Neural cell (in vitro differentiated cells): ENCODE measurements at regions not wholly inside any gene's neighbourhood (a gene's known extent, or its start where the extent isn't known, plus 50 kb on each side); places are given as distances from the start of the nearest gene placed in this dataset.

Experiments
- H2AFZ ChIP-seq: fragments of 200-600, 300-800 bp; sonication (generic), shearing (Covaris generic); 2 replicates; pipeline ENCODE4 v1.6.0; 2014; ENCODE audit warnings: low read depth, mild to moderate bottlenecking, antibody characterized with exemption, low read length, moderate library complexity
- H3F3A ChIP-seq: fragments of 200-600 bp; shearing (Covaris generic); 2 replicates; pipeline ENCODE4 v1.6.1; 2016; ENCODE audit warnings: mild to moderate bottlenecking, moderate library complexity, mixed read lengths, antibody characterized with exemption, low read length; ENCODE audit not compliant: insufficient read depth, poor library complexity, severe bottlenecking
- H3K27ac ChIP-seq: fragments of 200-600, 300-800 bp; sonication (generic), shearing (Covaris generic); 2 replicates; pipeline ENCODE4 v1.5.1; 2014; ENCODE audit warnings: mild to moderate bottlenecking, low read length, moderate library complexity
- H3K27me3 ChIP-seq: fragments of 300-800, 200-600 bp; sonication (generic), shearing (Covaris generic); 2 replicates; pipeline ENCODE4 v1.6.0; 2014; ENCODE audit warnings: mild to moderate bottlenecking, low read depth, low read length, moderate library complexity; ENCODE audit not compliant: insufficient read depth
- H3K36me3 ChIP-seq: fragments of 300-800, 200-600 bp; sonication (generic), shearing (Covaris generic); 2 replicates; pipeline ENCODE4 v1.5.1; 2014; ENCODE audit warnings: mild to moderate bottlenecking, antibody characterized with exemption, low read length, moderate library complexity; ENCODE audit not compliant: insufficient read depth
- H3K4me2 ChIP-seq: fragments of 300-800, 200-600 bp; sonication (generic), shearing (Covaris generic); 2 replicates; pipeline ENCODE4 v1.6.0; 2014; ENCODE audit warnings: mild to moderate bottlenecking, low read length
- H3K4me3 ChIP-seq: fragments of 300-800, 200-600 bp; sonication (generic), shearing (Covaris generic); 2 replicates; pipeline ENCODE4 v1.5.1; 2014; ENCODE audit warnings: mild to moderate bottlenecking, low read length, moderate library complexity
- H3K79me2 ChIP-seq: fragments of 200-600 bp; shearing (Covaris generic); replicated peaks from 2 replicates; pipeline ENCODE4 v1.6.0; 2014; ENCODE audit warnings: mild to moderate bottlenecking, low read length, moderate library complexity; ENCODE audit not compliant: insufficient read depth
- H3K9ac ChIP-seq: fragments of 300-800, 200-600 bp; sonication (generic), shearing (Covaris generic); 2 replicates; pipeline ENCODE4 v1.6.1; 2016; ENCODE audit warnings: mild to moderate bottlenecking, low read length, mixed read lengths
- H3K9me2 ChIP-seq: fragments of 200-600 bp; shearing (Covaris generic); 2 replicates; pipeline ENCODE4 v1.6.1; 2016; ENCODE audit warnings: mild to moderate bottlenecking, low read length, mixed read lengths; ENCODE audit not compliant: insufficient read depth
- H3K9me3 ChIP-seq: fragments of 200-600, 300-800 bp; sonication (generic), shearing (Covaris generic); 2 replicates; pipeline ENCODE4 v1.6.1; 2016; ENCODE audit warnings: mild to moderate bottlenecking, mixed run types, low read length, moderate library complexity, mixed read lengths
- H4K20me1 ChIP-seq: fragments of 200-600 bp; shearing (Covaris generic); 2 replicates; pipeline ENCODE4 v1.6.1; 2016; ENCODE audit warnings: mild to moderate bottlenecking, mixed run types; ENCODE audit not compliant: insufficient read depth
- CTCF ChIP-seq: fragments of 450-650 bp; IDR thresholded peaks from 2 replicates; pipeline ENCODE4 v1.5.1; 2014; ENCODE audit warnings: antibody characterized with exemption, mild to moderate bottlenecking, moderate library complexity; ENCODE audit not compliant: poor library complexity, severe bottlenecking
- EP300 ChIP-seq: fragments of 450-650 bp; conservative IDR thresholded peaks from 2 replicates; pipeline ENCODE4 v1.6.1; 2014; ENCODE audit warnings: antibody characterized with exemption, mild to moderate bottlenecking, moderate library complexity; ENCODE audit not compliant: poor library complexity, severe bottlenecking
- EZH2 ChIP-seq: fragments of 200-600, 300-800 bp; shearing (Covaris generic), sonication (generic); IDR thresholded peaks from 2 replicates; pipeline ENCODE4 v1.6.1; 2014; ENCODE audit warnings: antibody characterized with exemption, low read length, borderline replicate concordance, mild to moderate bottlenecking; ENCODE audit not compliant: insufficient read depth, poor library complexity, severe bottlenecking
- MXI1 ChIP-seq: fragments of 450-650 bp; conservative IDR thresholded peaks from 2 replicates; pipeline ENCODE4 v1.6.1; 2014; ENCODE audit warnings: antibody characterized with exemption, mild to moderate bottlenecking; ENCODE audit not compliant: poor library complexity, severe bottlenecking
- POLR2AphosphoS5 ChIP-seq: IDR thresholded peaks from 2 replicates; pipeline ENCODE4 v1.6.1; 2012
- RAD21 ChIP-seq: fragments of 450-650 bp; conservative IDR thresholded peaks from 2 replicates; pipeline ENCODE4 v1.6.1; 2014; ENCODE audit warnings: antibody characterized with exemption, mild to moderate bottlenecking, moderate library complexity
- REST ChIP-seq: IDR thresholded peaks from 2 replicates; pipeline ENCODE4 v1.6.1; 2012; ENCODE audit warnings: borderline replicate concordance
- SMC3 ChIP-seq: fragments of 450-650 bp; conservative IDR thresholded peaks from 2 replicates; pipeline ENCODE4 v1.6.1; 2014; ENCODE audit warnings: antibody characterized with exemption, mild to moderate bottlenecking, moderate library complexity; ENCODE audit not compliant: poor library complexity
- TAF1 ChIP-seq: IDR thresholded peaks from 2 replicates; pipeline ENCODE4 v1.6.1; 2012; ENCODE audit warnings: low read depth

- H3K27me3 ChIP-seq, result no peaks in the 10 kb centered on the region
- H3F3A ChIP-seq, result no peaks in the 10 kb centered on the region
- H3K4me3 ChIP-seq, result no peak overlapping the region
- no peaks in the 10 kb centered on the region for H3K9me2 ChIP-seq
- no peaks in the 10 kb centered on the region for H4K20me1 ChIP-seq
- H2AFZ ChIP-seq, result peak overlapping the region; percentile 41
- H3K4me2 ChIP-seq, result peak overlapping the region; percentile 9
- H3K9me3 ChIP-seq, result no peaks in the 10 kb centered on the region
- no peak for TF ChIP-seq EZH2
- no peak for TF ChIP-seq TAF1
- TF ChIP-seq POLR2AphosphoS5, result no peak
- TF ChIP-seq RAD21, result no peak
- TF ChIP-seq EP300, result no peak
- TF ChIP-seq CTCF, result no peak
- TF ChIP-seq MXI1, result no peak
- no peaks in the 10 kb centered on the region for H3K79me2 ChIP-seq
- H3K9ac ChIP-seq, result no peak overlapping the region
- no peaks in the 10 kb centered on the region for H3K36me3 ChIP-seq
- peak overlapping the region; percentile 10 for H3K27ac ChIP-seq
Observed at GRCh38 chr7:106731187-106731586, 70.2 kb upstream of the CCDC71L start.

GRCh38 chr7:106731646-106732444 lies 70.9 kb upstream of the CCDC71L start:
- H3K27me3 ChIP-seq, result no peaks in the 10 kb centered on the region
- H3K27ac ChIP-seq, result peak overlapping the region; percentile 23
- TF ChIP-seq SMC3 (no peak), CTCF (no peak), POLR2AphosphoS5 (peak; percentile 36), TAF1 (no peak), MXI1 (no peak), EP300 (peak; percentile 32), REST (no peak), EZH2 (no peak), RAD21 (no peak)
- H3K9me2 ChIP-seq, result no peaks in the 10 kb centered on the region
- H3K4me2 ChIP-seq, result peak overlapping the region; percentile 9
- H4K20me1 ChIP-seq, result no peaks in the 10 kb centered on the region
- no peak overlapping the region for H3K4me3 ChIP-seq
- no peaks in the 10 kb centered on the region for H3K9me3 ChIP-seq
- no peaks in the 10 kb centered on the region for H3K36me3 ChIP-seq
- no peak overlapping the region for H3K9ac ChIP-seq
- peak overlapping the region; percentile 41 for H2AFZ ChIP-seq
- no peaks in the 10 kb centered on the region for H3F3A ChIP-seq
- no peaks in the 10 kb centered on the region for H3K79me2 ChIP-seq
